Mammary epithelial cell (primary cell): ENCODE measurements at regions not wholly inside any gene's neighbourhood (a gene's known extent, or its start where the extent isn't known, plus 50 kb on each side); places are given as distances from the start of the nearest gene placed in this dataset.

Source experiments
- CTCF ChIP-seq, 2 donors: IDR thresholded peaks in 1 of 2; conservative IDR thresholded peaks in 1 of 2; 2 replicates each; pipeline ENCODE4 v1.5.1; 2011 to 2012; ENCODE audit warnings: inconsistent platforms in 2 of 2, low read length in 2 of 2, mild to moderate bottlenecking in 2 of 2, control low read depth in 1 of 2, low read depth in 1 of 2; ENCODE audit not compliant: insufficient read depth in 1 of 2; ENCODE audit errors: extremely low read depth in 1 of 2
- EZH2 ChIP-seq: IDR thresholded peaks from 2 replicates; pipeline ENCODE4 v1.6.1; 2012; ENCODE audit warnings: low read length, inconsistent platforms, borderline replicate concordance

GRCh38 chr13:108444448-108444847, 174.9 kb downstream of the TNFSF13B start:
- TF ChIP-seq CTCF (conservative IDR thresholded peaks at IDR 0.05 in 1 of 2, IDR thresholded peaks at IDR 0.05 in 1 of 2; ENCODE audit: extremely low read depth in 1 of 2, insufficient read depth in 1 of 2, low read depth in 1 of 2, low read length in 2 of 2), result no peak
- TF ChIP-seq EZH2, result no peak
